Ovary (tissue), 3 donors: ENCODE measurements at regions not wholly inside any gene's neighbourhood (a gene's known extent, or its start where the extent isn't known, plus 50 kb on each side); places are given as distances from the start of the nearest gene placed in this dataset.

Source experiments
- CTCF ChIP-seq, 3 donors: fragments of 450-650 bp in 2 of 3; fragments of 200-600 bp in 1 of 3; IDR thresholded peaks; one replicate each; pipeline versions ENCODE4 v1.5.1 to v1.8.0; 2016 to 2022; ENCODE audit warnings: antibody characterized with exemption in 3 of 3, mild to moderate bottlenecking in 1 of 3
- EP300 ChIP-seq: sonication (generic); formaldehyde crosslinking; IDR thresholded peaks from one replicate; pipeline ENCODE4 v1.6.1; 2017; ENCODE audit warnings: antibody characterized with exemption
- POLR2A ChIP-seq: fragments of 450-650 bp; IDR thresholded peaks from one replicate; pipeline ENCODE4 v1.6.1; 2017; ENCODE audit warnings: antibody characterized with exemption, mild to moderate bottlenecking, moderate library complexity
- donor health status: DM: no; HTN: no; CAD: no.

- TF ChIP-seq POLR2A (no peak), EP300 (no peak), CTCF (IDR thresholded peaks at IDR 0.05) (no peak)
These were observed 269.3 kb upstream of the HS3ST1 start for GRCh38 chr4:11698033-11698432.
